ENCODE measurements at regions not wholly inside any gene's neighbourhood (a gene's known extent, or its start where the extent isn't known, plus 50 kb on each side); places are given as distances from the start of the nearest gene placed in this dataset.

- no peak for TF ChIP-seq CTCF (IDR thresholded peaks at IDR 0.05; ENCODE audit: low read depth, low read length)
- DNase-seq (ENCODE audit: extremely low read depth, low read depth), result no peak
Measured at GRCh38 chr13:39803156-39803555, 147.7 kb downstream of the COG6 start.

DNA sequence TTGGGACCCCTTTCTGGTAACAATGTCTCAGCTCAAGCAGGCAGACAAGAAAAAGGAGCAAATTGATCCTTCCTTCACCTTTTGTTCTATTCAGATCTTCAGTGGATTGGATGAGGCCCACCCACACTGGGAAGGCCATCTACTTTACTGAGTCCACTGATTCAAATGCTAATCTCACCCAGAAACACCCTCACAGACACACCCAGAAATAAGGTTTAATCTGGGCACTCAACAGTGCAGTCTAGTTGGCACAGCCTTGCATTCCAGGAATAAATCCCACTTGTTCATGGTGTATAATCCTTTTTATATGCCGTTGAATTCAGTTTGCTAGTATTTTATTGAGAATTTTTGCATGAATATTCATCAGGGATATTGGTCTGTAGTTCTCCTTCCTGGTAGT, 148.4 kb downstream of the COG6 start:
- DNase-seq (ENCODE audit: extremely low read depth, low read depth), result no peak
- no peak for TF ChIP-seq CTCF (IDR thresholded peaks at IDR 0.05; ENCODE audit: low read depth, low read length)

DNA sequence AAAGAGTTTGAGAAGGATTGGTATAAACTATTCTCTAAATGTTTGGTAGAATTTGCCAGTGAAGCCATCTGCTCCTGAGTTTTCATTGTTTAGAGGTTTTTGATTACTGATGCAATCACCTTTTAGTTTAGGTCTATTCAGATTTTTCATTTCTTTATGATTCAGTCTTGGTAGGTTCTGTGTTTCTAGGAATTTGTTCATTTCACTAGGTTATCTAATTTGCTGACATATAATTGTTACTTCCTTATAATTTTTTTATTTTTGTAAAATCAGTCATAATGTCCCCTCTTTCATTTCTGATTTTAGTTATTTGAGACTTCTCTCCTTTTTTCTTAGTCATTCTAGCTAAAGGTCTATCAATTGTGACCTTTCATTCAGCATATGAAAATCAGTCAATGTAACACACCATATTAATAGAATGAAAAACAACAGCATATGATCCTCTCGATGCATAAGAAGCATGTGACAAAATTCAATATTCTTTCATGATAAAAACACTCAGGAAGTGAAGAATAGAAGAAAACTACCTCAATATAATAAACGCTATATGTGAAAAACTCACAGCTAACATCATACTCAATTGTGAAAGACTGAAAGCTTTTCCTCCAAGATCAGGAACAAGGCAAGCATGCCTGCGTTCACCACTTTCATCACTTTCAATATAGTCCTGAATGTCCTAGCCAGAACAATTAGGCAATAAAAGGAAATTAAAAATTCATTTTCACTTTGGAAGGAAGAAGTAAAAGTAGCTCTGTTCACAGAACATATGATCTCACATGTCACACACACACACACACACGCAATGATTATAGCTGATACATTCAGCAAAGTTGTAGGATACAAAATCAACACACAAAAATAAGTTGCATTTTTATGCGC, 149.1 kb downstream of the COG6 start:
- no peak for DNase-seq (ENCODE audit: extremely low read depth, low read depth)
- TF ChIP-seq CTCF (IDR thresholded peaks at IDR 0.05; ENCODE audit: low read depth, low read length), result no peak

DNA sequence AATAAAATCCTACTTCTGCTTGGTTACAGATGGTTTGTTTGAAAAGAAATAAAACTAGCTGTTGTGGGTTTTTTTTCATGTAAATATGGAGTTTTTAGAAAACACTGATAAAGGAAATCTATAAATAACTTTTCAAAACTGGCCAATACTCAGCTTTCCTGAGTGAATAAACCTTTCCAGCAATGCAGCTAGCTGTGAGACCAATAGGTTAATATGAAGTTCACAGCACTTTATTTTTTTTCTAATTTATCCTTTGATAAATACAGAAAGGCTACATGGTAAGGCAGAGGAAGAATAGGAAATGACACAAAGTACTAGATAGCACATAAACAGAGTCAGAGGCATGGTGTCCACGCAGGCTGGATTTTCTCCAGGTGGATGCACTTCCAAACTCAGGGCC, 154.0 kb downstream of the COG6 start:
- DNase-seq (ENCODE audit: extremely low read depth, low read depth), result no peak
- no peak for TF ChIP-seq CTCF (IDR thresholded peaks at IDR 0.05; ENCODE audit: low read depth, low read length)

- no peak for TF ChIP-seq CTCF (IDR thresholded peaks at IDR 0.05; ENCODE audit: low read depth, low read length)
- DNase-seq (ENCODE audit: extremely low read depth, low read depth), result no peak
Measured at GRCh38 chr13:39810091-39810877, 154.8 kb downstream of the COG6 start.

DNA sequence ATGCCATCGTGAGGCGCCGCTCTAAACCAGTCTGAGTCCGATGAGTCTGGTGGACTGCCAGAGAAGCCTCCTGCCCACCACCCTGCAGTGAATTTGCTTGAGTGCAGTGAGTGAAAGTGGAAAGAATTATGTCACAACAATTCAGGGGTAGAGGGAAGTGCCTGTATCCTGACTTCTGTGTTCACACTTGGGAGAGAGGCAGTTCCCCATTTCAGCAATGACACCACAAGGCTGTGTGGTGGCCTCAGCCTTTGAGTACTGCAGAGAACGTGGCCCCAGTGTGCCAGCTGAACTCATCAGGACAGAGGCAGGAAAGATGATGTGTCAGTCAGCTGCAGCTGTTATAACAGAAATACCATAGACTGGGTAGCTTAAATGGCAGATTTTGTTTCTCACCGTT, 155.6 kb downstream of the COG6 start:
- DNase-seq (ENCODE audit: extremely low read depth, low read depth), result no peak
- TF ChIP-seq CTCF (IDR thresholded peaks at IDR 0.05; ENCODE audit: low read depth, low read length), result no peak

GRCh38 chr13:39811696-39812095, 156.2 kb downstream of the COG6 start:
- no peak for DNase-seq (ENCODE audit: extremely low read depth, low read depth)
- no peak for TF ChIP-seq CTCF (IDR thresholded peaks at IDR 0.05; ENCODE audit: low read depth, low read length)
